Parathyroid adenoma (tissue), 2 donors: ENCODE measurements at regions not wholly inside any gene's neighbourhood (a gene's known extent, or its start where the extent isn't known, plus 50 kb on each side); places are given as distances from the start of the nearest gene placed in this dataset.

ENCODE experiments used
- H2AFZ ChIP-seq: fragments of 300-600 bp; sonication (generic); one replicate; pipeline ENCODE4 v1.7.0; 2017; ENCODE audit warnings: antibody characterized with exemption, mild to moderate bottlenecking
- H3K27ac ChIP-seq: fragments of 300-600 bp; sonication (generic); one replicate; pipeline ENCODE4 v1.7.0; 2017
- H3K27me3 ChIP-seq: fragments of 300-600 bp; sonication (generic); one replicate; pipeline ENCODE4 v1.7.0; 2017; ENCODE audit warnings: low read length; ENCODE audit not compliant: control insufficient read depth, insufficient read depth
- H3K36me3 ChIP-seq: fragments of 300-600 bp; sonication (generic); one replicate; pipeline ENCODE4 v1.7.0; 2017; ENCODE audit warnings: low read length; ENCODE audit not compliant: control insufficient read depth, insufficient read depth
- H3K4me1 ChIP-seq: fragments of 300-600 bp; sonication (generic); one replicate; pipeline ENCODE4 v1.7.0; 2017; ENCODE audit warnings: control low read depth
- H3K4me2 ChIP-seq: fragments of 300-600 bp; sonication (generic); one replicate; pipeline ENCODE4 v1.7.0; 2017; ENCODE audit warnings: low read length
- H3K4me3 ChIP-seq: fragments of 300-600 bp; sonication (generic); one replicate; pipeline ENCODE4 v1.7.0; 2017; ENCODE audit warnings: low read depth, low read length
- H3K79me2 ChIP-seq: fragments of 300-600 bp; sonication (generic); one replicate; pipeline ENCODE4 v1.7.0; 2017; ENCODE audit warnings: control low read depth
- H3K9ac ChIP-seq: fragments of 300-600 bp; sonication (generic); one replicate; pipeline ENCODE4 v1.7.0; 2017; ENCODE audit warnings: mild to moderate bottlenecking
- H3K9me3 ChIP-seq: fragments of 300-600 bp; sonication (generic); one replicate; pipeline ENCODE4 v1.7.0; 2017; ENCODE audit warnings: low read length; ENCODE audit not compliant: control insufficient read depth
- TF ChIP-seq, protein P1 (sequence below): fragments of 300-600 bp; sonication (generic); IDR thresholded peaks from one replicate; pipeline ENCODE4 v1.7.0; 2017; ENCODE audit warnings: antibody characterized with exemption, mild to moderate bottlenecking
- donor health status: primary hyperparathyroidism.

DNA sequence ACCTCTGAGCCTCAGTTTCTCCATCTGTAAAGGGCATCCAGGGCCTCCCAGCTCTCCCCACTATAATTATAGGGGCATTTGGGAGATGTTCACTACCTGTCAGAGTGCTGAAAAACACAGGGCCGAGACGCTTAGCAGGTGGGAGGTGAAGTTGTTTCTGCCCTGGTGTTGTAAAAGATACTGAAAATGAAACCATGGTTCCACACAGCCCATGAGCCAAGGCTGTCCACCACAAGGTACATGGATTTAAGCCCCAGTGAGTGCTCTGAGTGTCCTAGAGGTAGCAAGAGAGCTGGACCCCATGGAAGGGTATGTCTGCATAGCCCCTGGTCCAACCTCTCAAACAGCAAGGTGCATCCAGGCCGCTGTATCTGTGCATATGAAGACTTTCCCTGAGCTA lies 137.5 kb downstream of the C5orf15 start:
- TF ChIP-seq, protein P1, sequence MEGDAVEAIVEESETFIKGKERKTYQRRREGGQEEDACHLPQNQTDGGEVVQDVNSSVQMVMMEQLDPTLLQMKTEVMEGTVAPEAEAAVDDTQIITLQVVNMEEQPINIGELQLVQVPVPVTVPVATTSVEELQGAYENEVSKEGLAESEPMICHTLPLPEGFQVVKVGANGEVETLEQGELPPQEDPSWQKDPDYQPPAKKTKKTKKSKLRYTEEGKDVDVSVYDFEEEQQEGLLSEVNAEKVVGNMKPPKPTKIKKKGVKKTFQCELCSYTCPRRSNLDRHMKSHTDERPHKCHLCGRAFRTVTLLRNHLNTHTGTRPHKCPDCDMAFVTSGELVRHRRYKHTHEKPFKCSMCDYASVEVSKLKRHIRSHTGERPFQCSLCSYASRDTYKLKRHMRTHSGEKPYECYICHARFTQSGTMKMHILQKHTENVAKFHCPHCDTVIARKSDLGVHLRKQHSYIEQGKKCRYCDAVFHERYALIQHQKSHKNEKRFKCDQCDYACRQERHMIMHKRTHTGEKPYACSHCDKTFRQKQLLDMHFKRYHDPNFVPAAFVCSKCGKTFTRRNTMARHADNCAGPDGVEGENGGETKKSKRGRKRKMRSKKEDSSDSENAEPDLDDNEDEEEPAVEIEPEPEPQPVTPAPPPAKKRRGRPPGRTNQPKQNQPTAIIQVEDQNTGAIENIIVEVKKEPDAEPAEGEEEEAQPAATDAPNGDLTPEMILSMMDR, result no peak
- Histone ChIP-seq H3K27me3 (no peaks in the 10 kb centered on the region), H3K9ac (no peak overlapping the region), H3K4me3 (no peak overlapping the region), H3K9me3 (no peaks in the 10 kb centered on the region), H3K79me2 (no peaks in the 10 kb centered on the region), H3K27ac (no peak overlapping the region), H2AFZ (no peak overlapping the region), H3K4me2 (no peak overlapping the region), H3K36me3 (no peaks in the 10 kb centered on the region), H3K4me1 (peaks cover 13% of the 10 kb centered on the region)

DNA sequence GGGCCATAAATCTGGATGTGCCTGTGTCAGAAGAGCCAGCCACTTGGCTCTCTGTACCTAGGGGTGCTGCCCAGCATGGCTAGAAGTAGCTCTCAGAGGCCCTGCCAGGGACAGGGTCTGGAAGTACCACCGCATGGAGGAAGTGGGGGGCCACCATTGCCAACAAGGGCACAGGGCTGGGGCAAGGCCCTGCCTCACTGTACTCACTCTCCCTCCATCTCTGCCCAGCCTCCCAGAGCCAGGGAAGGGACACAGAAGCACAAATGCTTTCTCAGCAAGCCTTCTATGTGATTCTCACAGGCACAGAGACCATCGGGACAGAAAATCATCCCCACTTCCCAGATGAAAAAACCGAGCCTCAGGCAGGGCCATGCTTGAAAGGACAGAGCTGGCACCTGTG lies 138.1 kb downstream of the C5orf15 start:
- H3K4me3 ChIP-seq, result no peak overlapping the region
- H3K4me2 ChIP-seq, result no peak overlapping the region
- no peaks in the 10 kb centered on the region for H3K36me3 ChIP-seq
- no peak overlapping the region for H2AFZ ChIP-seq
- H3K79me2 ChIP-seq, result no peaks in the 10 kb centered on the region
- no peak overlapping the region for H3K9ac ChIP-seq
- TF ChIP-seq, protein P1, result no peak
- H3K9me3 ChIP-seq, result no peaks in the 10 kb centered on the region
- no peak overlapping the region for H3K27ac ChIP-seq
- H3K4me1 ChIP-seq, result peaks cover 18% of the 10 kb centered on the region
- no peaks in the 10 kb centered on the region for H3K27me3 ChIP-seq

- Histone ChIP-seq H3K9me3 (no peaks in the 10 kb centered on the region), H3K79me2 (no peaks in the 10 kb centered on the region), H3K9ac (no peak overlapping the region), H3K4me2 (no peak overlapping the region), H3K36me3 (no peaks in the 10 kb centered on the region), H3K4me3 (no peak overlapping the region), H3K27ac (no peak overlapping the region), H3K27me3 (no peaks in the 10 kb centered on the region), H3K4me1 (peaks cover 20% of the 10 kb centered on the region), H2AFZ (no peak overlapping the region)
- TF ChIP-seq, protein P1, result no peak
Measured at GRCh38 chr5:133829786-133830185, 138.6 kb downstream of the C5orf15 start.

DNA sequence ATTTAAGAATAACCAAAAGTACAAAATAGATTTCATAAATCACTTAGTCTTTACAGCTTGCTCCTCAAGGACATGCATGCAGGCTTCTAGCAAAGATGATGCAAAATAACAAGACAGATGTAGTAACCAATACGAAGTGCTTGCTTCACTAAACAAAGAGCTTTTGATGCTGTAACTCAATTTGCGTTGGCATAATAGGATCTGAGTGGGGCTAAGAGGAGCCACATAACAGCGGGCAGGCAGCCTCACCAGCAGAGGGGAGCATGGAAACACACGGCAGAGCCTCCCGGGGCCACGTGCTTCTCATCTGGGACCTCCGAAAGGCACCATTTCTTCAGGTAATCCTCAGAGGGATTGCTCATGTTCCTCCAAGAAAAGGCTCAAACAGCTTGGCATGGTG lies 139.7 kb downstream of the C5orf15 start:
- no peak overlapping the region for H3K27ac ChIP-seq
- no peaks in the 10 kb centered on the region for H3K27me3 ChIP-seq
- H3K9me3 ChIP-seq, result no peaks in the 10 kb centered on the region
- H3K9ac ChIP-seq, result no peak overlapping the region
- no peak overlapping the region for H3K4me2 ChIP-seq
- no peak overlapping the region for H2AFZ ChIP-seq
- TF ChIP-seq, protein P1, result no peak
- no peaks in the 10 kb centered on the region for H3K79me2 ChIP-seq
- no peak overlapping the region for H3K4me3 ChIP-seq
- peaks cover 20% of the 10 kb centered on the region for H3K4me1 ChIP-seq
- H3K36me3 ChIP-seq, result no peaks in the 10 kb centered on the region

GRCh38 chr5:133827830-133828229 lies 140.6 kb downstream of the C5orf15 start:
- Histone ChIP-seq H3K36me3 (no peaks in the 10 kb centered on the region), H3K4me1 (peaks cover 20% of the 10 kb centered on the region)

More at GRCh38 chr5:133827830-133828229, 140.6 kb downstream of the C5orf15 start:
- Histone ChIP-seq H3K9ac (no peak overlapping the region), H3K4me2 (no peak overlapping the region), H3K27ac (no peak overlapping the region), H3K4me3 (no peak overlapping the region), H2AFZ (no peak overlapping the region), H3K27me3 (no peaks in the 10 kb centered on the region), H3K79me2 (no peaks in the 10 kb centered on the region), H3K9me3 (no peaks in the 10 kb centered on the region)
- TF ChIP-seq, protein P1, result no peak
